ENCODE measurements at regions not wholly inside any gene's neighbourhood (a gene's known extent, or its start where the extent isn't known, plus 50 kb on each side); places are given as distances from the start of the nearest gene placed in this dataset.

GRCh38 chr11:64444838-64445441 is 86.0 kb downstream of the RPS6KA4 start:
- no peak overlapping the region for H3K27ac ChIP-seq (ENCODE audit: low read depth in 2 of 2, low read length in 1 of 2)
- H3K4me1 ChIP-seq (ENCODE audit: control insufficient read depth in 2 of 2, insufficient read depth in 2 of 2, low read length in 1 of 2) = peaks cover 6 to 8% of the 10 kb centered on the region in 2 donors
- no peaks in the 10 kb centered on the region for H3K36me3 ChIP-seq (ENCODE audit: control insufficient read depth in 2 of 2, insufficient read depth in 2 of 2, low read length in 1 of 2)
- no peaks in the 10 kb centered on the region for H3K9me3 ChIP-seq (ENCODE audit: control insufficient read depth in 2 of 2, insufficient read depth in 1 of 2, low read depth in 1 of 2, low read length in 1 of 2)
- no peaks in the 10 kb centered on the region for H3K27me3 ChIP-seq (ENCODE audit: control insufficient read depth in 1 of 2, insufficient read depth in 2 of 2, low read length in 2 of 2)
- 62 to 63% methylated on average over 4 of the region's 4 CpGs for WGBS, 2 donors
- H3K4me3 ChIP-seq (ENCODE audit: low read depth in 1 of 2, low read length in 2 of 2) = no peak overlapping the region

DNA sequence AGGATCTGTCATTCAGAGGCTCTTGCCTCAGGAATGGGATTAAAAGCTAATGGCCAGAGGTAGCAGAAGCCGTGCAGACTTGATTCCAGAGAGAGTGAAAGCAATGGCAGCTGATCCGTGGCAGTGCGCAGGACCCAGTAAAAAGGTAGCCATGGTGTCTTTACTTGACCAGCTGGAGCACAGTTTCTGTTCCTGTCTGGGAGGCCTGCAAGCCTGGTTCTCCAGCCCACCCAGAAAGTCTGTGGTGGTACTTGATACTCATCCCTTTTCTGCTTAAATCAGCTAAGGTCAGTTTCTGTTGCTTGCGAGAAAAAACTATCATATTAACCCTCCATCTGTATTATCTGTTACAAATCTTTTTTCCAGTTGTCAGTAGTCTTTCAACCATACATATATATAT is 86.7 kb downstream of the RPS6KA4 start:
- no peaks in the 10 kb centered on the region for H3K36me3 ChIP-seq (ENCODE audit: control insufficient read depth in 2 of 2, insufficient read depth in 2 of 2, low read length in 1 of 2)
- no peaks in the 10 kb centered on the region for H3K27me3 ChIP-seq (ENCODE audit: control insufficient read depth in 1 of 2, insufficient read depth in 2 of 2, low read length in 2 of 2)
- H3K4me3 ChIP-seq (ENCODE audit: low read depth in 1 of 2, low read length in 2 of 2) = no peak overlapping the region
- H3K27ac ChIP-seq (ENCODE audit: low read depth in 2 of 2, low read length in 1 of 2) = no peak overlapping the region
- peaks cover 6 to 8% of the 10 kb centered on the region in 2 donors for H3K4me1 ChIP-seq (ENCODE audit: control insufficient read depth in 2 of 2, insufficient read depth in 2 of 2, low read length in 1 of 2)
- no peaks in the 10 kb centered on the region for H3K9me3 ChIP-seq (ENCODE audit: control insufficient read depth in 2 of 2, insufficient read depth in 1 of 2, low read depth in 1 of 2, low read length in 1 of 2)
- WGBS, 2 donors = 82 to 86% methylated on average over 4 of the region's 4 CpGs

DNA sequence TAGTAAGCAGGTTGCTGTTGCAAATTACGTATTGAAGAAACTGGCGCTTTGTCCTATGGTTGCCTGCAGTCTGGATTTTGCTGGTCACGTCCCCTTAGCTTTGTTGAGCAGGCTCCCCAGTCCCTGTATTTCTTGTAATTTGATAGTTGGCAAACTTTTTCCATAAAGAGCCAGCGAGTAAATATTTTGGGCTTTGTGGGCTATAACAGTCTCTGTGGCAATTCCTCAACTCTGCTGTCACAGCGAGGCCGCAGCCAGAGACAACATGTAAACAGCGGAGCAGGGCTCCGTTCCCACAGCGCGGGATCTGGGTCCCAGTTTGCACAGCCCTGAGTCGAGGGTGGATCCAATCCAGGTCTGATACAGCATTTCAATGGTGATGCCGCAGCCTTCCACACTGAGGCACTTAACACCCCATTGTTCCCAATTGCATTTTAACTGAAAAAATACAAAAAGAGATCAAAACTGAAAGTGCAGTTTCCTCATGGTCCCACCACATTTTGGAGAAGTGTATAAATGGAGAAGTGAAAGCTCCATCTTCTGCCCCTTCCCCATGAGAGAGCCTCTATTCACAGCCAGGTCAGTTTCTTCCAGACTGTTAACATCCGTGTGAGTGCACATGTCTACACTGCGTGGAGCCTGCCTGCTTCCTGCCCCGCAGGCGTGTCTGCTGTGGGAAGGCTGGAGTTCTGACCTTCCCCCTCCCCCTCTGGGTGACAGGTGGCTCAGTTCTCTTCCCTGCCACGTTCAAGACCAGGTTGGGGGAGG is 89.1 kb downstream of the RPS6KA4 start:
- Histone ChIP-seq H3K36me3 (ENCODE audit: control insufficient read depth in 2 of 2, insufficient read depth in 2 of 2, low read length in 1 of 2) (no peaks in the 10 kb centered on the region), H3K4me3 (ENCODE audit: low read depth in 1 of 2, low read length in 2 of 2) (no peak overlapping the region), H3K27me3 (ENCODE audit: control insufficient read depth in 1 of 2, insufficient read depth in 2 of 2, low read length in 2 of 2) (no peaks in the 10 kb centered on the region), H3K9me3 (ENCODE audit: control insufficient read depth in 2 of 2, insufficient read depth in 1 of 2, low read depth in 1 of 2, low read length in 1 of 2) (no peaks in the 10 kb centered on the region), H3K4me1 (ENCODE audit: control insufficient read depth in 2 of 2, insufficient read depth in 2 of 2, low read length in 1 of 2) (peaks cover 6 to 8% of the 10 kb centered on the region in 2 donors), H3K27ac (ENCODE audit: low read depth in 2 of 2, low read length in 1 of 2) (no peak overlapping the region)
- 14 to 18% methylated on average over 17 of the region's 17 CpGs for WGBS, 2 donors

DNA sequence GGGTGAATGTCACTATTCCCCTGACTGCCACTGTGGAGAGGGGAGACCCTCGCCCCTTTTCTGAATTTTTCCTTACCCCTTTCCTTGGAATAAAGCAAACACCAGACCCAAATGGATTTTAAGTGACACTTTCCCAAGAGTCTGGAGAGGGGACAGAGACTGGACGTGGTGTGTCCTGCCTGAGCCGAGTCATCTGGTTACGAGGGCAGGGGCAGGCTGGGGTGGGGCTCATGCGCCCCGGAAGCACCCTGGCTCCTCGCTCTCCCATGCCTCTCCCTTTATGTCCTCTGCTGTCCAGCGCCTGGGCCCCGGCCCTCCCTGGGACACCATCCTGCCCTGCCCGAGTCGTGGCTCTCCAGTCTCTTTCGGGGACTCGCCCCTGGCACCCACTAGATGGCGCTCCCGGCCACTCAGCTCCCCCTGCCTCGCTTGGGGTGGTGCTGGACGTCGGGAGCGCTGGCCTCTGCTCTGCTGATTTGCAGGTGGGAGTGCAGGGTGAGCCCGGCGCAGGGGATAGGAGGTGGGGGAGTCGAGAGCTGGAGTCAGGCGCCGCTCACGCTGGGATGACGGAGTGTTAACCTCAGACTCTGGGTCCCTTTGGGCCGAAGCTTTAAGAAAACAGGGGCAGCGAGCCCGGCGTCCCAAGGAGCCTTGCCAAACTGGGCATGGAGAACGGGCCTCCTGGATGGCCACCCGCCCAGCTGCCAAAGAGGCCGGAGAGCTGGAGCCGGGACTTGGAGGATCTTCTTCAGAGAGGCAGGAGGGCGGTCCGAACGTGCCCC is 89.8 kb downstream of the RPS6KA4 start:
- Histone ChIP-seq H3K27me3 (ENCODE audit: control insufficient read depth in 1 of 2, insufficient read depth in 2 of 2, low read length in 2 of 2) (no peaks in the 10 kb centered on the region), H3K36me3 (ENCODE audit: control insufficient read depth in 2 of 2, insufficient read depth in 2 of 2, low read length in 1 of 2) (no peaks in the 10 kb centered on the region), H3K4me3 (ENCODE audit: low read depth in 1 of 2, low read length in 2 of 2) (peak overlapping the region in 1 of 2 donors; percentile 21), H3K27ac (ENCODE audit: low read depth in 2 of 2, low read length in 1 of 2) (peak overlapping the region in 1 of 2 donors; percentile 18), H3K4me1 (ENCODE audit: control insufficient read depth in 2 of 2, insufficient read depth in 2 of 2, low read length in 1 of 2) (peaks cover 6 to 8% of the 10 kb centered on the region in 2 donors), H3K9me3 (ENCODE audit: control insufficient read depth in 2 of 2, insufficient read depth in 1 of 2, low read depth in 1 of 2, low read length in 1 of 2) (no peaks in the 10 kb centered on the region)
- WGBS, 2 donors = 2 to 3% methylated on average over 35 to 37 of the region's 37 CpGs

DNA sequence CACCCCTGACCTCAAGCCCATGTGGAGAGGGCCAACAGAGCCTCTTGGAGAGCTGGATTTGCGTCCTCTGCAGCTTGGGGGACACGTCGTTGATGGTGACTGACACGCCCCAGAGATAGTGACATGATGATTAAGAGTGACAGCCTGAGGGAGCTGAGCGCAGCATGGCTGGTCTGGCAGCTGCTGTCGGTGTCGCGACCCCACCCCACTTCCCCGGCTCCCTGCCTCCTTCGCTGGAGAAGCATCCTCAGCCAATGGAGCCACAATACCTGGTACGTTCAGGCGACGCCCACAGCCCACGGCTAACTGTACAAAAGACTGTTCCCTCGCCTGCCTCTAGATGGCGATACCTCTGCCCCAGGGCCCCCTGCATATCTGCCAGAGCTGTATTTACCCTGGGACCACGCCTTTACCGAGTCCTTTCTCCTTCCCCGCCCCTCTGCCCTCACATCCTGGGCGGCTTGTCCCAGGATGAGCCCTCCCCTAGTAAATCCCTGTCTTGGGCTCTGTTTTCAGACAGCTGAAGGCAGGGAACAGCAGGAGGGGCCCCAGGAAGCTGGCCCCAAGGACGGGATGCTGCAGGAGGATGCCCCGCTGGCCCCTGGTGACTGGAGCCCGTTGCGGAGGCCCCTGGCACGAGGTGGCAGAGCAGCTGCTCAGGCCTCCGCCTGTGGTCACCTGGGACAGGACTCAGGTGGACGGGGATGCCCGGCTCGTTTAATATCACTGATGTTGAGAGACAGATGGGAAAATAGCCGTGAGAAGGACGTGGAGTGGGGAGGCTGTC is 90.6 kb downstream of the RPS6KA4 start:
- Histone ChIP-seq H3K36me3 (ENCODE audit: control insufficient read depth in 2 of 2, insufficient read depth in 2 of 2, low read length in 1 of 2) (no peaks in the 10 kb centered on the region), H3K27me3 (ENCODE audit: control insufficient read depth in 1 of 2, insufficient read depth in 2 of 2, low read length in 2 of 2) (no peaks in the 10 kb centered on the region), H3K4me1 (ENCODE audit: control insufficient read depth in 2 of 2, insufficient read depth in 2 of 2, low read length in 1 of 2) (peaks cover 6 to 8% of the 10 kb centered on the region in 2 donors), H3K9me3 (ENCODE audit: control insufficient read depth in 2 of 2, insufficient read depth in 1 of 2, low read depth in 1 of 2, low read length in 1 of 2) (no peaks in the 10 kb centered on the region), H3K4me3 (ENCODE audit: low read depth in 1 of 2, low read length in 2 of 2) (peak overlapping the region; percentile 2 to 21), H3K27ac (ENCODE audit: low read depth in 2 of 2, low read length in 1 of 2) (no peak overlapping the region)
- 18 to 23% methylated on average over 31 of the region's 31 CpGs for WGBS, 2 donors

DNA sequence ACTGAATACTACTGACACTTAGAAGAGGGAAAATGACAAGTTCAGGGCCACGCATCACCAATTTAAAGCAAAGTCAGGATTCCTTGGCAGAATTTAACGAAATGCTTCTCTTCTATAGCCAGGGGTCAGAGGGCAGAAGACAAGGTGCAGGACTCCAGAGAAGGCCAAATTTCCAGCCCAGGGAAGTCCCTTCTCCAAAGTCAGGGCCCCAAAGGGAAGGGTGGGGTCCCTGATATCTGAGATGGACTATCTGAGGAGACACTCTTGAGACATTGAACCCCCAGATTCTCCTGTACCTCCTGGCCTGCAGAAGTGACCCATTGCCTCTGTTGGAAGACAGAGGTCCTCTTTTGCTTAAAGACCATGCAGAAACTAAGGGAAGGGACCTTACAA is 91.2 kb downstream of the RPS6KA4 start:
- H3K4me3 ChIP-seq (ENCODE audit: low read depth in 1 of 2, low read length in 2 of 2) = no peak overlapping the region
- H3K27me3 ChIP-seq (ENCODE audit: control insufficient read depth in 1 of 2, insufficient read depth in 2 of 2, low read length in 2 of 2) = no peaks in the 10 kb centered on the region
- no peak overlapping the region for H3K27ac ChIP-seq (ENCODE audit: low read depth in 2 of 2, low read length in 1 of 2)
- H3K9me3 ChIP-seq (ENCODE audit: control insufficient read depth in 2 of 2, insufficient read depth in 1 of 2, low read depth in 1 of 2, low read length in 1 of 2) = no peaks in the 10 kb centered on the region
- H3K36me3 ChIP-seq (ENCODE audit: control insufficient read depth in 2 of 2, insufficient read depth in 2 of 2, low read length in 1 of 2) = no peaks in the 10 kb centered on the region
- 82 to 92% methylated on average over 2 of the region's 2 CpGs for WGBS, 2 donors
- peaks cover 6 to 8% of the 10 kb centered on the region in 2 donors for H3K4me1 ChIP-seq (ENCODE audit: control insufficient read depth in 2 of 2, insufficient read depth in 2 of 2, low read length in 1 of 2)

DNA sequence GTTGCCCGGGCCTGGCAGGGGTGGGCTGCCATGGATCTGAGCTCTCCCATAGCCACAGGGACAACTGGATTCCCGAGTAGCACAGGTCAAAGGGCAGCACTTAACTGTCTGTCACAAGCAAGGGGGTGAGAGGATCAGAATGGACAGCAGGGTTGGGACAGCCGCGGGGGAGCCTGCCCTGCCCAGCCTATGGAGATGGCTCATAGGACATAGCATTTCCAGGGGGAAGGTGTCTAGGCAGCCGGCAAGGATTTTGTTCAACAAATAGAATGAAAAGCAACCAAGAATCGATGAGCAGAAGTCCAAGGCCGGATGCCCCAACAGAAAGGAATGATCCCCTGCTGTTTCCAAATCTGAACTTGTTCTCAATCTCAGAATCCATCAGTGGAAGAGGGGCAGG is 92.9 kb downstream of the RPS6KA4 start:
- Histone ChIP-seq H3K4me1 (ENCODE audit: control insufficient read depth in 2 of 2, insufficient read depth in 2 of 2, low read length in 1 of 2) (peaks cover 6 to 8% of the 10 kb centered on the region in 2 donors), H3K36me3 (ENCODE audit: control insufficient read depth in 2 of 2, insufficient read depth in 2 of 2, low read length in 1 of 2) (no peaks in the 10 kb centered on the region), H3K4me3 (ENCODE audit: low read depth in 1 of 2, low read length in 2 of 2) (no peak overlapping the region), H3K27me3 (ENCODE audit: control insufficient read depth in 1 of 2, insufficient read depth in 2 of 2, low read length in 2 of 2) (no peaks in the 10 kb centered on the region), H3K9me3 (ENCODE audit: control insufficient read depth in 2 of 2, insufficient read depth in 1 of 2, low read depth in 1 of 2, low read length in 1 of 2) (no peaks in the 10 kb centered on the region), H3K27ac (ENCODE audit: low read depth in 2 of 2, low read length in 1 of 2) (no peak overlapping the region)
- 65 to 73% methylated on average over 7 of the region's 7 CpGs for WGBS, 2 donors

DNA sequence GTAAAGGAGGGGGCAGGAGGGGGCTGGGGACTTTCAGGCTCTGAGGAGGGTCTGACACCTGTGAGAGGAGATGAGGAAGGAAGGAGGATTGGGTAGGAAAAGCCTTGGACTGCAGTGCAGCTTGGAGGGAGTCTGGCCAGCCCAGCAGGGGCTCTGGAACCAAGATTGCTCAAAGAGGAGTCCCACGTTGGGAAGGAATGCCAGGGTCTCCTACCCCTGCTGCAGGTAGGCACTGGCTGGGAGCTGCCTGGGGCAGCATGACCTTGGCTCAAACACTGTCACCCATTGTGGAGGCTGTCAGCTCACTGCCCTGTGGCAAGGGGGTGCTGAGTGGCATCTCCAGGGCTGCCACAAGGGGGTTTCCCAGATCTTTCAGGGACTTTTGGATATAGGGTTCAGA is 94.5 kb downstream of the RPS6KA4 start:
- no peaks in the 10 kb centered on the region for H3K36me3 ChIP-seq (ENCODE audit: control insufficient read depth in 2 of 2, insufficient read depth in 2 of 2, low read length in 1 of 2)
- H3K27ac ChIP-seq (ENCODE audit: low read depth in 2 of 2, low read length in 1 of 2) = no peak overlapping the region
- no peaks in the 10 kb centered on the region for H3K27me3 ChIP-seq (ENCODE audit: control insufficient read depth in 1 of 2, insufficient read depth in 2 of 2, low read length in 2 of 2)
- H3K9me3 ChIP-seq (ENCODE audit: control insufficient read depth in 2 of 2, insufficient read depth in 1 of 2, low read depth in 1 of 2, low read length in 1 of 2) = no peaks in the 10 kb centered on the region
- H3K4me1 ChIP-seq (ENCODE audit: control insufficient read depth in 2 of 2, insufficient read depth in 2 of 2, low read length in 1 of 2) = peaks cover 6 to 8% of the 10 kb centered on the region in 2 donors
- no peak overlapping the region for H3K4me3 ChIP-seq (ENCODE audit: low read depth in 1 of 2, low read length in 2 of 2)
- 69 to 71% methylated on average over 1 of the region's 1 CpG for WGBS, 2 donors

Measured in esophagus (tissue), 2 donors.